Upper lobe of right lung (tissue), 1 donor: ENCODE measurements at regions not wholly inside any gene's neighbourhood (a gene's known extent, or its start where the extent isn't known, plus 50 kb on each side); places are given as distances from the start of the nearest gene placed in this dataset.

Source experiments
- ATAC-seq: fragments of 200-7000 bp; cut with Tn5 transposase; one replicate; pipeline ENCODE4 v1.9.1; 2020; ENCODE audit warnings: mild to moderate bottlenecking, moderate library complexity
- DNase-seq: peaks from one replicate; pipeline ENCODE4 v3.0.0-alpha.2; 2020
- H3K27ac ChIP-seq: fragments of 200-600 bp; one replicate; pipeline ENCODE4 v1.8.0; 2022
- H3K27me3 ChIP-seq: fragments of 200-600 bp; one replicate; pipeline ENCODE4 v1.8.0; 2022; ENCODE audit warnings: mild to moderate bottlenecking
- H3K36me3 ChIP-seq: fragments of 200-600 bp; one replicate; pipeline ENCODE4 v1.8.0; 2022
- H3K4me1 ChIP-seq: fragments of 200-600 bp; one replicate; pipeline ENCODE4 v1.8.0; 2022
- H3K4me3 ChIP-seq: fragments of 200-600 bp; one replicate; pipeline ENCODE4 v1.8.0; 2022; ENCODE audit warnings: mild to moderate bottlenecking
- H3K9me3 ChIP-seq: fragments of 200-600 bp; one replicate; pipeline ENCODE4 v1.8.0; 2022
- CTCF ChIP-seq: fragments of 200-600 bp; IDR thresholded peaks from one replicate; pipeline ENCODE4 v1.8.0; 2022; ENCODE audit warnings: antibody characterized with exemption
- intact Hi-C: fragments of 100-400 bp; cut with DNase I; formaldehyde crosslinking; loops from one replicate; pipeline ENCODE4 v1.11.0; 2022
- donor health status: DM: no; HTN: yes; CAD: no; lungs with severe emphysema.

- no peak overlapping the region for H3K4me3 ChIP-seq
- ATAC-seq (no peak), DNase-seq (no peak)
- no peaks in the 10 kb centered on the region for H3K27me3 ChIP-seq
- no peak overlapping the region for H3K27ac ChIP-seq
- H3K36me3 ChIP-seq, result no peaks in the 10 kb centered on the region
- H3K9me3 ChIP-seq, result no peaks in the 10 kb centered on the region
- no peak for TF ChIP-seq CTCF
- H3K4me1 ChIP-seq, result no peaks in the 10 kb centered on the region
- intact Hi-C loops, result no loop called here
These were observed 78.6 kb upstream of the ZNF479 start for GRCh38 chr7:57210871-57211270.

GRCh38 chr7:57211428-57212100 lies 79.3 kb upstream of the ZNF479 start:
- H3K27ac ChIP-seq, result no peak overlapping the region
- no peak for TF ChIP-seq CTCF
- no peak overlapping the region for H3K4me3 ChIP-seq
- no peaks in the 10 kb centered on the region for H3K36me3 ChIP-seq
- ATAC-seq, result peak; percentile 26
- peak; percentile 33 for DNase-seq
- no peaks in the 10 kb centered on the region for H3K27me3 ChIP-seq
- intact Hi-C loops, result no loop called here
- H3K4me1 ChIP-seq, result no peaks in the 10 kb centered on the region
- H3K9me3 ChIP-seq, result no peaks in the 10 kb centered on the region

DNA sequence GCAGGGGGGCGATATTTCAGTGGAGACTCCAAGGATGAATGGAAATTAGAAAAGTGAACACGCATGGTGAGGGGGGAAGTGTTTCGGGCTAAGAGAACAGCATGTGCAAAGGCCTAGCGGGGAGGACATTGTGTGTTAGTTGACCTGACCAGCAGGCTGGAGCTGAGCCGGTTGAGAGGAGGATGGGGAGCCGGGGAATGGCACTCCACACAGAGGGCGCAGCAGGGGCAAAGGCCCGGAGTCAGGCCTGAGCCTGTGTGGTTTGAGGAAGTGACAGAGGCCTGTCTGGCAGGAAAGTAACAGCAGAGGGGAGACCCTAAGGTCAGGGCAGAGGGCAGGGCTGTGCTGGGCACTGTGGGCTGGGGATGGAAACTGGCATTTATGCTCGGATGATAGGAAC lies 83.2 kb upstream of the ZNF479 start:
- DNase-seq, result peak; percentile 39
- no peak for TF ChIP-seq CTCF
- Histone ChIP-seq H3K4me1 (no peaks in the 10 kb centered on the region), H3K27ac (no peak overlapping the region), H3K36me3 (no peaks in the 10 kb centered on the region), H3K9me3 (no peaks in the 10 kb centered on the region), H3K4me3 (no peak overlapping the region), H3K27me3 (no peaks in the 10 kb centered on the region)
- no peak for ATAC-seq
- intact Hi-C loops, result no loop called here

DNA sequence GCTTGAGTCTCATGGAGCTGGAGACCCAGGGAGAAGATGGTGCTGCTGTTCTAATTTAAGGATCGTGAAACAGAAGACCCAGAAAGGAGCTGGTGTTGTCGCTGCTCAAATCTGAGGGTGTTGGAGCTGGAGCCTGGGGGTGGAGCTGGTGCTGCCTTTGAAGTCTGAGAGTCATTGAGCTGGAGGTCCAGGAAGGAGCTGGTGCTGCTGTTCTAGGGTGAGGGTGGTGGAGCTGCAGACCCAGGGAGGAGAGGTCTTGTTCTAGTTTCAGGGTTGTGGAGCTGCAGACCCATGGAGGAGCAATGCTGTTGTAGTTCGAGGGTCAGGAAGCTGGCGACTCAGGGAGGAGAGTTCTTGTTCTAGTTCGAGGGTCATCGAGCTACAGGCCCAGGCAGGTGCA lies 84.1 kb upstream of the ZNF479 start:
- no peak overlapping the region for H3K27ac ChIP-seq
- no peaks in the 10 kb centered on the region for H3K4me1 ChIP-seq
- DNase-seq, result peak; percentile 33
- no peak overlapping the region for H3K4me3 ChIP-seq
- no peak for ATAC-seq
- H3K9me3 ChIP-seq, result no peaks in the 10 kb centered on the region
- intact Hi-C loops, result no loop called here
- no peaks in the 10 kb centered on the region for H3K27me3 ChIP-seq
- H3K36me3 ChIP-seq, result no peaks in the 10 kb centered on the region
- TF ChIP-seq CTCF, result no peak

DNA sequence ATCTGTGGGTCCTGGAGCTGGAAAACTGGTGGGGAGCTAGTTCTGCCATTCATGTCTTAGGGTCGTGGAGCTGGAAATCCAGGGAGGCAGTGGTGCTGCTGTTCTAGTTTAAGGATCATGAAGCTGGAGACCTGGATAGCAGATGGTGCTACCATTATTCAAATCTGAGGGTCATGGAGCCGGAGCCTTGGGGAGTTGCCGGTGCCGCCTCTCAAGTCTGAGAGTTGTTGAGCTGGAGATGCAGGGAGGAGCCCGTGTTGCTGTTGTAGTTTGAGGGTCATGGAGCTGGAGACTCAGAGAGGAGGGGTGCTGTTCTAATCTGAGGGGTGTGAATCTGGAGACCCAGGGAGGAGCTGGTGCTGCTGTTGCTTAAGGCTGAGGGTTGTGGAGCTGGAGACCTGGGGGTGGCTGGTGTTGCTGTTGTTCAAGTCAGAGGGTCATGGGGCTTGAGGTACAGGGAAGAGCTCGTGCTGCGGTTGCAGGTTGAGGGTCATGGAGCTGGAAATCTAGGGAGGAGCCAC lies 86.0 kb upstream of the ZNF479 start:
- no peaks in the 10 kb centered on the region for H3K27me3 ChIP-seq
- H3K4me1 ChIP-seq, result no peaks in the 10 kb centered on the region
- no peak overlapping the region for H3K27ac ChIP-seq
- DNase-seq, result no peak
- no peak for TF ChIP-seq CTCF
- intact Hi-C loops, result no loop called here
- H3K9me3 ChIP-seq, result no peaks in the 10 kb centered on the region
- H3K4me3 ChIP-seq, result no peak overlapping the region
- no peak for ATAC-seq
- no peaks in the 10 kb centered on the region for H3K36me3 ChIP-seq

- Histone ChIP-seq H3K9me3 (no peaks in the 10 kb centered on the region), H3K36me3 (no peaks in the 10 kb centered on the region), H3K27ac (no peak overlapping the region), H3K4me1 (no peaks in the 10 kb centered on the region), H3K4me3 (no peak overlapping the region), H3K27me3 (no peaks in the 10 kb centered on the region)
- no peak for DNase-seq
- intact Hi-C loops, result no loop called here
- TF ChIP-seq CTCF, result no peak
- no peak for ATAC-seq
These were observed 88.5 kb upstream of the ZNF479 start for GRCh38 chr7:57220746-57221145.
